Cerebellar cortex (tissue), 1 donor: ENCODE measurements at regions not wholly inside any gene's neighbourhood (a gene's known extent, or its start where the extent isn't known, plus 50 kb on each side); places are given as distances from the start of the nearest gene placed in this dataset.
A peak's percentile ranks its signal among the peaks of the same experiment; 100 is the strongest.
"Not testable (repeated sequence)": the region's sequence is repeated elsewhere in the genome, so short reads cannot be mapped to it uniquely, and the experiment has no call there.

Source experiments
- DNase-seq: peaks from one replicate; pipeline ENCODE4 v3.0.0-alpha.2; 2015; ENCODE audit warnings: low spot score

- no peak for DNase-seq
Observed at GRCh38 chr2:207328944-207329386, 163.2 kb upstream of the KLF7 start.

- no peak for DNase-seq
Observed at GRCh38 chr2:207330912-207331311, 165.2 kb upstream of the KLF7 start.

- DNase-seq: no peak
Observed at GRCh38 chr2:207331674-207332073, 165.9 kb upstream of the KLF7 start.

- DNase-seq: no peak
Observed at GRCh38 chr2:207332480-207333212, 166.9 kb upstream of the KLF7 start.

GRCh38 chr2:207333599-207334300, 168.0 kb upstream of the KLF7 start:
- no peak for DNase-seq

- DNase-seq: no peak
Observed at GRCh38 chr2:207334301-207334623, 168.5 kb upstream of the KLF7 start.

- peak; percentile 19 for DNase-seq
Observed at GRCh38 chr2:207334624-207335371, 169.1 kb upstream of the KLF7 start.

- peak; percentile 54 for DNase-seq
Observed at GRCh38 chr2:207337234-207338219, 171.8 kb upstream of the KLF7 start.

- no peak for DNase-seq
Observed at GRCh38 chr2:207338220-207338607, 172.5 kb upstream of the KLF7 start.

- DNase-seq: no peak
Observed at GRCh38 chr2:207338610-207339009, 172.9 kb upstream of the KLF7 start.

- no peak for DNase-seq
Observed at GRCh38 chr2:207341112-207341750, 175.5 kb upstream of the KLF7 start.

- DNase-seq: peak; percentile 40
Observed at GRCh38 chr2:207341804-207342203, 176.1 kb upstream of the KLF7 start.

- not testable (repeated sequence) for DNase-seq
Observed at GRCh38 chr2:207344596-207345394, 179.0 kb upstream of the KLF7 start.

GRCh38 chr2:207351171-207351570, 178.6 kb upstream of the CREB1 start:
- DNase-seq: no peak

GRCh38 chr2:207352978-207353671, 176.6 kb upstream of the CREB1 start:
- peak; percentile 66 for DNase-seq

- DNase-seq: no peak
Observed at GRCh38 chr2:207353836-207354235, 175.9 kb upstream of the CREB1 start.

- no peak for DNase-seq
Observed at GRCh38 chr2:207354462-207354861, 175.3 kb upstream of the CREB1 start.

- no peak for DNase-seq
Observed at GRCh38 chr2:207356567-207356966, 173.2 kb upstream of the CREB1 start.

GRCh38 chr2:207357216-207357615, 172.5 kb upstream of the CREB1 start:
- no peak for DNase-seq

GRCh38 chr2:207362716-207363115, 167.0 kb upstream of the CREB1 start:
- DNase-seq: no peak
